Gastrocnemius medialis (tissue), 4 donors: ENCODE measurements at regions not wholly inside any gene's neighbourhood (a gene's known extent, or its start where the extent isn't known, plus 50 kb on each side); places are given as distances from the start of the nearest gene placed in this dataset.

Source experiments
- POLR2A ChIP-seq, 2 donors: fragments of 450-650 bp; IDR thresholded peaks; one replicate each; pipeline ENCODE4 v1.6.1; 2017; ENCODE audit warnings: antibody characterized with exemption in 2 of 2, mild to moderate bottlenecking in 2 of 2, moderate library complexity in 2 of 2
- TF ChIP-seq, protein P1 (sequence below), 5 experiments: fragments of 450-650 bp in 3 of 5; fragments of 200-600 bp in 2 of 5; sonication (generic) in 2 of 5; IDR thresholded peaks in 4 of 5; conservative IDR thresholded peaks in 1 of 5; 1 replicate in 4 of 5; 2 replicates in 1 of 5; pipeline ENCODE4 v1.5.1; 2016 to 2019; ENCODE audit warnings: antibody characterized with exemption in 5 of 5, mild to moderate bottlenecking in 3 of 5, moderate library complexity in 3 of 5

DNA sequence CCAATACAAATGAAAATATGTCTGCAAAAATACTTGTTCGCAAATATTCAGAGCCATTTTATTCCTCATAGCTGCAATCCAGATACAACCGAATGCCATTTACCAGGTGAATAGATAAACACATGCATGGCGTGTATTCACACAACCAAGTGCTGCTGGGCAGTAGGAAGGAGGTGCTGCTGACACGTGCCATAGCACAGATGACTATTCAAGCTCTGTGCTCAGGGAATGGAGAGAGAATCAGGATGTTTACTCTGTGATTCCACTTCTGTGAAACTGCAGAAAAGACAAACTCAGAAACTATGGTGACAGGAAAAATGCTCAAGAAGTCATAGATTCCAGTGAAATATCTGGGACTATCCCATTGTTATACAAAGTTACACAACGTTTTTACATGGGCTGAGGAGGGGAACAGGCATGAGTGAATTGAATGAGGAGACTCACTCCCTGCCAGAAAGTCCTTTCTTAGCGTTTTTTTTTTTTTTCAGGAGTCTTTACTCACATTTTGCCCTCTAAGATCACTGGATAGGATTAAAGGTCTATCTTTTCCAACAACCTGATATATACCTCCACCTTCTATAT lies 152.9 kb upstream of the NDN start:
- TF ChIP-seq, protein P1, sequence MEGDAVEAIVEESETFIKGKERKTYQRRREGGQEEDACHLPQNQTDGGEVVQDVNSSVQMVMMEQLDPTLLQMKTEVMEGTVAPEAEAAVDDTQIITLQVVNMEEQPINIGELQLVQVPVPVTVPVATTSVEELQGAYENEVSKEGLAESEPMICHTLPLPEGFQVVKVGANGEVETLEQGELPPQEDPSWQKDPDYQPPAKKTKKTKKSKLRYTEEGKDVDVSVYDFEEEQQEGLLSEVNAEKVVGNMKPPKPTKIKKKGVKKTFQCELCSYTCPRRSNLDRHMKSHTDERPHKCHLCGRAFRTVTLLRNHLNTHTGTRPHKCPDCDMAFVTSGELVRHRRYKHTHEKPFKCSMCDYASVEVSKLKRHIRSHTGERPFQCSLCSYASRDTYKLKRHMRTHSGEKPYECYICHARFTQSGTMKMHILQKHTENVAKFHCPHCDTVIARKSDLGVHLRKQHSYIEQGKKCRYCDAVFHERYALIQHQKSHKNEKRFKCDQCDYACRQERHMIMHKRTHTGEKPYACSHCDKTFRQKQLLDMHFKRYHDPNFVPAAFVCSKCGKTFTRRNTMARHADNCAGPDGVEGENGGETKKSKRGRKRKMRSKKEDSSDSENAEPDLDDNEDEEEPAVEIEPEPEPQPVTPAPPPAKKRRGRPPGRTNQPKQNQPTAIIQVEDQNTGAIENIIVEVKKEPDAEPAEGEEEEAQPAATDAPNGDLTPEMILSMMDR (IDR thresholded peaks at IDR 0.05 in 4 of 5, conservative IDR thresholded peaks at IDR 0.05 in 1 of 5): no peak
- TF ChIP-seq POLR2A (IDR thresholded peaks at IDR 0.05): no peak
